ENCODE measurements at regions not wholly inside any gene's neighbourhood (a gene's known extent, or its start where the extent isn't known, plus 50 kb on each side); places are given as distances from the start of the nearest gene placed in this dataset.
A peak's percentile ranks its signal among the peaks of the same experiment; 100 is the strongest.
"Not testable (repeated sequence)": the region's sequence is repeated elsewhere in the genome, so short reads cannot be mapped to it uniquely, and the experiment has no call there.

- H4K91ac ChIP-seq (ENCODE audit: insufficient read depth, low read depth, low read length); CTCF ChIA-PET; H3K9me1 ChIP-seq (ENCODE audit: insufficient read depth, low read length); BruUV-seq (replicated peaks); H4K8ac ChIP-seq (ENCODE audit: low read depth in 2 of 2, low read length in 2 of 2); H4K20me1 ChIP-seq (ENCODE audit: insufficient read depth, low read length); intact Hi-C loops (cut with micrococcal nuclease); H3K4me2 ChIP-seq (ENCODE audit: low read depth, low read length); H2AK5ac ChIP-seq (ENCODE audit: low read depth, low read length); H3K56ac ChIP-seq (ENCODE audit: extremely low read depth, insufficient read depth, low read length); H2AFZ ChIP-seq (replicated peaks; ENCODE audit: low read length, poor library complexity); H2BK15ac ChIP-seq (ENCODE audit: low read depth, low read length); H3K4me3 ChIP-seq (ENCODE audit: insufficient read depth, low read depth, low read length); H3K27me3 ChIP-seq (ENCODE audit: control insufficient read depth, insufficient read depth, low read length); H3K18ac ChIP-seq (ENCODE audit: low read depth, low read length); POLR2A ChIA-PET (ENCODE audit: unreplicated experiment); H3K14ac ChIP-seq (replicated peaks; ENCODE audit: low read depth, low read length); H3K23ac ChIP-seq (ENCODE audit: low read depth, low read length); H3K9ac ChIP-seq (ENCODE audit: low read depth, low read length); H2BK120ac ChIP-seq (ENCODE audit: low read depth, low read length); in situ Hi-C loops (cut with MboI; ENCODE audit: low sequenced_read_pairs); H3K4me1 ChIP-seq (ENCODE audit: control insufficient read depth, insufficient read depth, low read length); H2AK9ac ChIP-seq (replicated peaks; ENCODE audit: low read depth, low read length, poor library complexity); H2BK5ac ChIP-seq (ENCODE audit: low read depth, low read length, poor library complexity, severe bottlenecking); ATAC-seq (ENCODE audit: low read depth); H3K36me3 ChIP-seq (ENCODE audit: control insufficient read depth, insufficient read depth, low read length); H4K5ac ChIP-seq (ENCODE audit: low read depth, low read length); dilution Hi-C loops (cut with HindIII; ENCODE audit: low sequenced_read_pairs, unreplicated experiment); H3K4ac ChIP-seq (ENCODE audit: low read depth, low read length); H2BK20ac ChIP-seq (ENCODE audit: low read depth, low read length); H3K79me1 ChIP-seq (ENCODE audit: low read depth in 1 of 2, low read length in 2 of 2); H3K27ac ChIP-seq (ENCODE audit: insufficient read depth, low read length); DNase-seq: not testable (repeated sequence)
- H3K9me3 ChIP-seq (ENCODE audit: control insufficient read depth, insufficient read depth, low read length), result peaks cover 21% of the 10 kb centered on the region
- WGBS, 2 experiments (ENCODE audit: extremely low coverage in 2 of 2, insufficient read length in 1 of 2), result no CpG with 5 or more reads among the region's 6 CpGs
These were observed 187.0 kb upstream of the TPTE start for GRCh38 chr21:10334391-10334790.

- H2BK15ac ChIP-seq (ENCODE audit: low read depth, low read length); H3K56ac ChIP-seq (ENCODE audit: extremely low read depth, insufficient read depth, low read length); H3K27ac ChIP-seq (ENCODE audit: insufficient read depth, low read length); H3K4me2 ChIP-seq (ENCODE audit: low read depth, low read length); H2AFZ ChIP-seq (replicated peaks; ENCODE audit: low read length, poor library complexity); H4K91ac ChIP-seq (ENCODE audit: insufficient read depth, low read depth, low read length); CTCF ChIA-PET; H2AK5ac ChIP-seq (ENCODE audit: low read depth, low read length); H3K79me1 ChIP-seq (ENCODE audit: low read depth in 1 of 2, low read length in 2 of 2); H3K18ac ChIP-seq (ENCODE audit: low read depth, low read length); H3K9ac ChIP-seq (ENCODE audit: low read depth, low read length); H4K5ac ChIP-seq (ENCODE audit: low read depth, low read length); H3K9me1 ChIP-seq (ENCODE audit: insufficient read depth, low read length); BruUV-seq (replicated peaks); H3K23ac ChIP-seq (ENCODE audit: low read depth, low read length); H3K4me3 ChIP-seq (ENCODE audit: insufficient read depth, low read depth, low read length); H2BK20ac ChIP-seq (ENCODE audit: low read depth, low read length); H2AK9ac ChIP-seq (replicated peaks; ENCODE audit: low read depth, low read length, poor library complexity); in situ Hi-C loops (cut with MboI; ENCODE audit: low sequenced_read_pairs); H3K36me3 ChIP-seq (ENCODE audit: control insufficient read depth, insufficient read depth, low read length); H4K8ac ChIP-seq (ENCODE audit: low read depth in 2 of 2, low read length in 2 of 2); dilution Hi-C loops (cut with HindIII; ENCODE audit: low sequenced_read_pairs, unreplicated experiment); H2BK5ac ChIP-seq (ENCODE audit: low read depth, low read length, poor library complexity, severe bottlenecking); H3K14ac ChIP-seq (replicated peaks; ENCODE audit: low read depth, low read length); POLR2A ChIA-PET (ENCODE audit: unreplicated experiment); intact Hi-C loops (cut with micrococcal nuclease); DNase-seq; H4K20me1 ChIP-seq (ENCODE audit: insufficient read depth, low read length); H3K4me1 ChIP-seq (ENCODE audit: control insufficient read depth, insufficient read depth, low read length); H3K4ac ChIP-seq (ENCODE audit: low read depth, low read length); H2BK120ac ChIP-seq (ENCODE audit: low read depth, low read length); H3K27me3 ChIP-seq (ENCODE audit: control insufficient read depth, insufficient read depth, low read length): not testable (repeated sequence)
- 65% methylated on average over 11 of the region's 46 CpGs; no CpG with 5 or more reads in 1 of the 2 experiments for WGBS, 2 experiments (ENCODE audit: extremely low coverage in 2 of 2, insufficient read length in 1 of 2)
- peaks cover 29% of the 10 kb centered on the region for H3K9me3 ChIP-seq (ENCODE audit: control insufficient read depth, insufficient read depth, low read length)
- ATAC-seq (ENCODE audit: low read depth), result peak; percentile 32; the same call in 1 of the 2 replicates
These were observed 179.0 kb upstream of the TPTE start for GRCh38 chr21:10342261-10342956.

All from IMR-90 (cell line).